PC-3 (cell line): ENCODE measurements at regions not wholly inside any gene's neighbourhood (a gene's known extent, or its start where the extent isn't known, plus 50 kb on each side); places are given as distances from the start of the nearest gene placed in this dataset.

Source experiments
- EZH2 ChIP-seq: fragments of 300-600 bp; sonication (generic); IDR thresholded peaks from one replicate; pipeline ENCODE4 v1.6.1; 2017; ENCODE audit warnings: antibody characterized with exemption, mild to moderate bottlenecking, low read length; ENCODE audit not compliant: unreplicated experiment
- EZH2phosphoT487 ChIP-seq: fragments of 300-600 bp; sonication (generic); IDR thresholded peaks from 2 replicates; pipeline ENCODE4 v1.6.1; 2018; ENCODE audit warnings: mild to moderate bottlenecking, antibody characterized with exemption, low read length, borderline replicate concordance
- TF ChIP-seq, protein P1 (sequence below): fragments of 300-600 bp; sonication (generic); conservative IDR thresholded peaks from 2 replicates; pipeline ENCODE4 v1.5.1; 2017; ENCODE audit warnings: antibody characterized with exemption, low read depth, mild to moderate bottlenecking, low read length

DNA sequence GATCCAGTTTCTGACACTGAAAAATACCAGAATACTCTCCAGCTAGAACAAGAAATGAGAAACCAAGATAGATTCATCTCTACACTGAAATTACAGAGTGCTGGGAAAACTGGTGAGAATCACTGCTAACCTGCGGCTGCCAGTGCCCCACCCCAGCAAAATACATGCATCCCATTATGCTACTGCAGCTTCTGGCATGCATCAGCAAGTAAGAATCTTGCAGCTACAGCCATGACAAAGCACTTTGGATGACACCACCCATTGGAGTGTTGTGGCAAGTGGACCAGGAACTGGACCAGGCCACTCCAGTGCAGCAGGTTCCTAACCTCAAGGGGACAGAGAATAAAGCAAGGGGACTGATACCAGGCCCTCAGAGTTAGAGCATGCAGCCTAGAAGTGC lies 378.8 kb upstream of the ETAA1 start:
- TF ChIP-seq, protein P1, sequence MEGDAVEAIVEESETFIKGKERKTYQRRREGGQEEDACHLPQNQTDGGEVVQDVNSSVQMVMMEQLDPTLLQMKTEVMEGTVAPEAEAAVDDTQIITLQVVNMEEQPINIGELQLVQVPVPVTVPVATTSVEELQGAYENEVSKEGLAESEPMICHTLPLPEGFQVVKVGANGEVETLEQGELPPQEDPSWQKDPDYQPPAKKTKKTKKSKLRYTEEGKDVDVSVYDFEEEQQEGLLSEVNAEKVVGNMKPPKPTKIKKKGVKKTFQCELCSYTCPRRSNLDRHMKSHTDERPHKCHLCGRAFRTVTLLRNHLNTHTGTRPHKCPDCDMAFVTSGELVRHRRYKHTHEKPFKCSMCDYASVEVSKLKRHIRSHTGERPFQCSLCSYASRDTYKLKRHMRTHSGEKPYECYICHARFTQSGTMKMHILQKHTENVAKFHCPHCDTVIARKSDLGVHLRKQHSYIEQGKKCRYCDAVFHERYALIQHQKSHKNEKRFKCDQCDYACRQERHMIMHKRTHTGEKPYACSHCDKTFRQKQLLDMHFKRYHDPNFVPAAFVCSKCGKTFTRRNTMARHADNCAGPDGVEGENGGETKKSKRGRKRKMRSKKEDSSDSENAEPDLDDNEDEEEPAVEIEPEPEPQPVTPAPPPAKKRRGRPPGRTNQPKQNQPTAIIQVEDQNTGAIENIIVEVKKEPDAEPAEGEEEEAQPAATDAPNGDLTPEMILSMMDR = no peak
- TF ChIP-seq EZH2phosphoT487 = no peak
- no peak for TF ChIP-seq EZH2
